PC-9 (cell line): ENCODE measurements at regions not wholly inside any gene's neighbourhood (a gene's known extent, or its start where the extent isn't known, plus 50 kb on each side); places are given as distances from the start of the nearest gene placed in this dataset.

ENCODE experiments used
- BruUV-seq: library from RNA; stranded (reverse); fragments of 400-500 nt; replicated peaks from 2 replicates; lab custom pipeline; 2021; lab: Mats Ljungman, UMichigan
- CTCF ChIA-PET: fragments of 300-600 bp; sonication (Branson Sonifier 250); formaldehyde crosslinking; loops from one replicate; lab custom pipeline; 2022; ENCODE audit warnings: antibody characterized with exemption; lab: Charles Lee
- POLR2A ChIA-PET: fragments of 300-600 bp; sonication (Branson Sonifier 250); formaldehyde crosslinking; loops from one replicate; lab custom pipeline; 2022; ENCODE audit warnings: antibody characterized with exemption; ENCODE audit not compliant: unreplicated experiment; lab: Charles Lee
- DNase-seq, 2 experiments: peaks; one replicate each; pipeline versions ENCODE4 v3.0.0 to v3.0.0-alpha.2; 2015 to 2022; ENCODE audit warnings: mixed read lengths in 1 of 2
- H2AFZ ChIP-seq: fragments of 200-600 bp; sonication (generic); 2 replicates; pipeline ENCODE4 v1.8.1; 2017; ENCODE audit warnings: antibody characterized with exemption
- H3F3A ChIP-seq: fragments of 200-600 bp; sonication (generic); 2 replicates; pipeline ENCODE4 v1.8.1; 2017; ENCODE audit warnings: antibody characterized with exemption, mild to moderate bottlenecking, low read depth; ENCODE audit not compliant: insufficient read depth
- H3K27ac ChIP-seq: fragments of 200-600 bp; sonication (generic); 2 replicates; pipeline ENCODE4 v1.6.1; 2016; ENCODE audit warnings: mixed run types
- H3K27me3 ChIP-seq: fragments of 200-600 bp; sonication (generic); 2 replicates; pipeline ENCODE4 v1.6.1; 2016; ENCODE audit warnings: low read depth, mixed run types; ENCODE audit not compliant: insufficient read depth
- H3K36me3 ChIP-seq: fragments of 200-600 bp; sonication (generic); 2 replicates; pipeline ENCODE4 v1.6.1; 2016; ENCODE audit warnings: low read depth, mixed run types
- H3K4me1 ChIP-seq: fragments of 200-600 bp; sonication (generic); replicated peaks from 2 replicates; pipeline ENCODE4 v1.6.1; 2016; ENCODE audit warnings: mixed run types; ENCODE audit not compliant: insufficient read depth
- H3K4me2 ChIP-seq: fragments of 200-600 bp; sonication (generic); 2 replicates; pipeline ENCODE4 v1.6.1; 2017; ENCODE audit warnings: mixed run types
- H3K4me3 ChIP-seq: fragments of 200-600 bp; sonication (generic); 2 replicates; pipeline ENCODE4 v1.6.1; 2016; ENCODE audit warnings: mixed run types
- H3K79me2 ChIP-seq: fragments of 200-600 bp; sonication (generic); 2 replicates; pipeline ENCODE4 v1.6.1; 2017; ENCODE audit warnings: low read depth, mixed run types
- H3K9me2 ChIP-seq: fragments of 200-600 bp; sonication (generic); 2 replicates; pipeline ENCODE4 v1.8.1; 2017; ENCODE audit warnings: mild to moderate bottlenecking; ENCODE audit not compliant: insufficient read depth
- H3K9me3 ChIP-seq: fragments of 200-600 bp; sonication (generic); 2 replicates; pipeline ENCODE4 v1.8.1; 2016; ENCODE audit warnings: low read depth; ENCODE audit not compliant: insufficient read depth
- H4K20me1 ChIP-seq: fragments of 200-600 bp; sonication (generic); 2 replicates; pipeline ENCODE4 v1.8.1; 2017; ENCODE audit not compliant: insufficient read depth
- EZH2 ChIP-seq: fragments of 200-600 bp; sonication (generic); IDR thresholded peaks from 2 replicates; pipeline ENCODE4 v1.8.0; 2017; ENCODE audit warnings: antibody characterized with exemption, low read depth
- intact Hi-C: fragments of 100-400 bp; cut with micrococcal nuclease; formaldehyde crosslinking; loops from one replicate; pipeline ENCODE4 v1.10.0; 2022; ENCODE audit not compliant: unreplicated experiment
- TF ChIP-seq, protein P1 (sequence below): fragments of 200-600 bp; sonication (generic); conservative IDR thresholded peaks from 2 replicates; pipeline ENCODE4 v1.6.1; 2017; ENCODE audit warnings: mixed run types, antibody characterized with exemption, mild to moderate bottlenecking, moderate library complexity

DNA sequence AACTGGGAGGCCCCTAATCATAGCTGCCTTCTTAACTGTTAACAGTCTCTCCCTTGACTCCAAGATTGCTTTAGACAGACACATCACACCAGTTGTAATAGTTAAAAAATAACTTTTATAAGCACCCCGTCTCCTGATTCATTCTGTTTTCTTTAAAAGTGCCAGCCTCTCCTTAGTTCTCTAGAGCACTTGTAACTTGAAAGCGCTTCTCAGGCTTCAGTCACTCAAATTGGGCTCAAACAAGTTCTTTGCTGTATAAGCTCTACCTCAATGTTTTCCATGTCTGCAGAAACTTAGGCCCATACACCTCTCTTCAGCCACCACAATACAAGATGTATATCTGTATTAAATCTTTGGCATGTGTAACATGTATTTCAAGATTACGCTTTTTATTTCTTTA, 169.6 kb downstream of the GABRG1 start:
- no peaks in the 10 kb centered on the region for H3K36me3 ChIP-seq
- no peak for DNase-seq

DNA sequence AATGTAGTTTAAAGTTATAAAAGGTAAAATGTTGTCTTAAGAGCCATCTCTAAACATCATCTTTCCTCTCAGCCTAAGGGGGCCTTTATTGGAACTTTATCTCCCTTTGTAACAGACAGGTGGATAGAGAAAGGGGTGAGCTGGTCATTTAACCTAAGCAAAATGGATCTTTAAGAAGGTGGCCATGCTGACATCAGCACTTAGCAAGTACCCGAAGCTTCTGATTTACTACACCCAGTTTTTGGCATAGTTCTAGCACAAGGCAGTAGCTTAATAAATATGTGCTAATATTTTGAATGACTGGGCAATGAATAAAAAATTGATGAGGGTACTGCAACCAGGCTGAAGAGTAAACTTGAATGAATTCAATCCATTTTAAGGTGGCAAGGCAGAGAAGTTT, 172.7 kb downstream of the GABRG1 start:
- POLR2A ChIA-PET: no interaction called here
- BruUV-seq: no TSS peak

More for the DNA sequence above, 169.6 kb downstream of the GABRG1 start:
- H3K79me2 ChIP-seq: no peaks in the 10 kb centered on the region
- no peaks in the 10 kb centered on the region for H3K27me3 ChIP-seq
- H3K27ac ChIP-seq: no peak overlapping the region
- no TSS peak for BruUV-seq
- no peak overlapping the region for H2AFZ ChIP-seq
- no peaks in the 10 kb centered on the region for H3K9me3 ChIP-seq
- TF ChIP-seq, protein P1, sequence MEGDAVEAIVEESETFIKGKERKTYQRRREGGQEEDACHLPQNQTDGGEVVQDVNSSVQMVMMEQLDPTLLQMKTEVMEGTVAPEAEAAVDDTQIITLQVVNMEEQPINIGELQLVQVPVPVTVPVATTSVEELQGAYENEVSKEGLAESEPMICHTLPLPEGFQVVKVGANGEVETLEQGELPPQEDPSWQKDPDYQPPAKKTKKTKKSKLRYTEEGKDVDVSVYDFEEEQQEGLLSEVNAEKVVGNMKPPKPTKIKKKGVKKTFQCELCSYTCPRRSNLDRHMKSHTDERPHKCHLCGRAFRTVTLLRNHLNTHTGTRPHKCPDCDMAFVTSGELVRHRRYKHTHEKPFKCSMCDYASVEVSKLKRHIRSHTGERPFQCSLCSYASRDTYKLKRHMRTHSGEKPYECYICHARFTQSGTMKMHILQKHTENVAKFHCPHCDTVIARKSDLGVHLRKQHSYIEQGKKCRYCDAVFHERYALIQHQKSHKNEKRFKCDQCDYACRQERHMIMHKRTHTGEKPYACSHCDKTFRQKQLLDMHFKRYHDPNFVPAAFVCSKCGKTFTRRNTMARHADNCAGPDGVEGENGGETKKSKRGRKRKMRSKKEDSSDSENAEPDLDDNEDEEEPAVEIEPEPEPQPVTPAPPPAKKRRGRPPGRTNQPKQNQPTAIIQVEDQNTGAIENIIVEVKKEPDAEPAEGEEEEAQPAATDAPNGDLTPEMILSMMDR: no peak
- TF ChIP-seq EZH2: no peak
- POLR2A ChIA-PET: no interaction called here
- no peaks in the 10 kb centered on the region for H3K4me1 ChIP-seq
- intact Hi-C loops: no loop called here
- no peaks in the 10 kb centered on the region for H4K20me1 ChIP-seq
- H3K4me2 ChIP-seq: no peak overlapping the region
- H3K4me3 ChIP-seq: no peak overlapping the region
- H3F3A ChIP-seq: no peaks in the 10 kb centered on the region
- no peaks in the 10 kb centered on the region for H3K9me2 ChIP-seq
- CTCF ChIA-PET: no interaction called here

DNA sequence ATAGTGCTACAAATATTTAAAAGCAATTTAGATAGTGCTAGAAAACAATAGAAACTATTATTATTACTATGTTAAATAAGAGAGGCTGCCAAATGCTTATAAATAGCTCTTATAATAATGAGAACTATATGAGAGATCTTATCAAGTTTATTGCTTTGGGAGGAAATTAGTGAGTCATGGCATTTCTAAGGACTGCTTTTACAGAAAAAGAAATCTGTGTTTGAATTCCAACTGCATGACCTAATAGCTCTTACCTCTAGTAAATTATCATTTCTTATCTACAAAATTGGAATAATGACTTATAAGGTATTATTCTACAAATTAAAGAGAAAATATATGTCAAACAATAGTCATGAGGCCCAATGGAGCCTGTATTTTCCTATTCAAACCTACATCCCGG, 177.2 kb downstream of the GABRG1 start:
- Histone ChIP-seq H3K4me2 (no peak overlapping the region), H4K20me1 (no peaks in the 10 kb centered on the region), H3F3A (no peaks in the 10 kb centered on the region), H3K27me3 (no peaks in the 10 kb centered on the region), H2AFZ (no peak overlapping the region), H3K4me3 (no peak overlapping the region), H3K27ac (no peak overlapping the region), H3K36me3 (no peaks in the 10 kb centered on the region), H3K79me2 (no peaks in the 10 kb centered on the region), H3K9me2 (no peaks in the 10 kb centered on the region), H3K4me1 (no peaks in the 10 kb centered on the region), H3K9me3 (no peaks in the 10 kb centered on the region)
- BruUV-seq: no TSS peak
- ChIA-PET CTCF (no interaction called here), POLR2A (no interaction called here)
- TF ChIP-seq, protein P1: no peak
- TF ChIP-seq EZH2: no peak
- DNase-seq: no peak
- intact Hi-C loops: no loop called here

More for the DNA sequence above, 172.7 kb downstream of the GABRG1 start:
- no peak overlapping the region for H3K4me2 ChIP-seq
- CTCF ChIA-PET: no interaction called here
- no peaks in the 10 kb centered on the region for H3K9me3 ChIP-seq
- no peak for DNase-seq
- no peaks in the 10 kb centered on the region for H3K36me3 ChIP-seq
- H3F3A ChIP-seq: no peaks in the 10 kb centered on the region
- no peaks in the 10 kb centered on the region for H3K4me1 ChIP-seq
- no peak overlapping the region for H3K27ac ChIP-seq
- no peak overlapping the region for H3K4me3 ChIP-seq
- H4K20me1 ChIP-seq: no peaks in the 10 kb centered on the region
- intact Hi-C loops: no loop called here
- H3K9me2 ChIP-seq: no peaks in the 10 kb centered on the region
- no peak overlapping the region for H2AFZ ChIP-seq
- H3K27me3 ChIP-seq: no peaks in the 10 kb centered on the region
- no peaks in the 10 kb centered on the region for H3K79me2 ChIP-seq
- no peak for TF ChIP-seq EZH2
- TF ChIP-seq, protein P1: no peak
